ENCODE measurements at regions not wholly inside any gene's neighbourhood (a gene's known extent, or its start where the extent isn't known, plus 50 kb on each side); places are given as distances from the start of the nearest gene placed in this dataset.

- TF ChIP-seq CTCF (IDR thresholded peaks at IDR 0.05; ENCODE audit: low read length) (no peak), EZH2 (optimal IDR thresholded peaks at IDR 0.05; ENCODE audit: low read depth, low read length) (no peak), EZH2phosphoT487 (IDR thresholded peaks at IDR 0.05; ENCODE audit: low read length) (no peak)
Observed at GRCh38 chr15:96181217-96181616, 149.3 kb upstream of the NR2F2 start.

All from MM.1S (cell line).